SU-DHL-6 (cell line): ENCODE measurements at regions not wholly inside any gene's neighbourhood (a gene's known extent, or its start where the extent isn't known, plus 50 kb on each side); places are given as distances from the start of the nearest gene placed in this dataset.
"Not testable (repeated sequence)": the region's sequence is repeated elsewhere in the genome, so short reads cannot be mapped to it uniquely, and the experiment has no call there.

ENCODE experiments used
- CTCF ChIP-seq: fragments of 200-600 bp; sonication (generic); IDR thresholded peaks from one replicate; pipeline ENCODE4 v1.5.1; 2017; ENCODE audit warnings: antibody characterized with exemption, mild to moderate bottlenecking, low read length, moderate library complexity; ENCODE audit not compliant: insufficient read depth, poor library complexity, severe bottlenecking
- EZH2phosphoT487 ChIP-seq: fragments of 200-600 bp; sonication (generic), shearing (Covaris generic); conservative IDR thresholded peaks from 2 replicates; pipeline ENCODE4 v1.6.1; 2018; ENCODE audit warnings: mild to moderate bottlenecking, antibody characterized with exemption, low read length, moderate library complexity, mixed read lengths

- not testable (repeated sequence) for TF ChIP-seq CTCF, EZH2phosphoT487
Observed at GRCh38 chr7:56328327-56328726, 212.1 kb upstream of the NUPR2 start.
